Uterus (tissue), 3 donors: ENCODE measurements at regions not wholly inside any gene's neighbourhood (a gene's known extent, or its start where the extent isn't known, plus 50 kb on each side); places are given as distances from the start of the nearest gene placed in this dataset.

ENCODE experiments used
- DNase-seq, 2 donors: peaks; one replicate each; pipeline ENCODE4 v3.0.0-alpha.2; 2019 to 2020
- H3K27ac ChIP-seq, 2 donors: fragments of 200-600 bp; sonication (generic); 1 replicate in 1 of 2; 2 replicates in 1 of 2; pipeline ENCODE4 v1.5.1; 2016 to 2018
- H3K27me3 ChIP-seq, 2 donors: fragments of 200-600 bp; sonication (generic); one replicate each; pipeline ENCODE4 v1.5.1; 2018 to 2019; ENCODE audit warnings: control low read depth in 1 of 2
- H3K36me3 ChIP-seq, 2 donors: fragments of 200-600 bp; sonication (generic); one replicate each; pipeline ENCODE4 v1.5.1; 2019; ENCODE audit warnings: control low read depth in 1 of 2
- H3K4me1 ChIP-seq, 2 donors: fragments of 200-600 bp; sonication (generic); one replicate each; pipeline ENCODE4 v1.5.1; 2018 to 2019; ENCODE audit warnings: control low read depth in 1 of 2
- H3K4me3 ChIP-seq, 2 donors: fragments of 200-600 bp; sonication (generic); 1 replicate in 1 of 2; 2 replicates in 1 of 2; pipeline ENCODE4 v1.5.1; 2018 to 2019; ENCODE audit warnings: mild to moderate bottlenecking in 1 of 2
- H3K9me3 ChIP-seq, 2 donors: fragments of 200-600 bp; sonication (generic); one replicate each; pipeline ENCODE4 v1.5.1; 2019; ENCODE audit warnings: control low read depth in 1 of 2
- POLR2A ChIP-seq, 2 donors: fragments of 450-650 bp; IDR thresholded peaks; one replicate each; pipeline ENCODE4 v1.6.1; 2016; ENCODE audit warnings: antibody characterized with exemption in 2 of 2, mild to moderate bottlenecking in 1 of 2, moderate library complexity in 1 of 2
- intact Hi-C: fragments of 100-400 bp; cut with DNase I; formaldehyde crosslinking; loops from one replicate; pipeline ENCODE4 v1.15.1; 2023; ENCODE audit warnings: low total_unique reads
- TF ChIP-seq, protein P1 (sequence below), 4 experiments: fragments of 200-600 bp in 2 of 4; fragments of 450-650 bp in 2 of 4; sonication (generic) in 2 of 4; IDR thresholded peaks; one replicate each; pipeline ENCODE4 v1.5.1; 2016 to 2019; ENCODE audit warnings: antibody characterized with exemption in 4 of 4, mild to moderate bottlenecking in 2 of 4, moderate library complexity in 1 of 4
- donor health status: DM: yes; HTN: yes; CAD: no.

DNA sequence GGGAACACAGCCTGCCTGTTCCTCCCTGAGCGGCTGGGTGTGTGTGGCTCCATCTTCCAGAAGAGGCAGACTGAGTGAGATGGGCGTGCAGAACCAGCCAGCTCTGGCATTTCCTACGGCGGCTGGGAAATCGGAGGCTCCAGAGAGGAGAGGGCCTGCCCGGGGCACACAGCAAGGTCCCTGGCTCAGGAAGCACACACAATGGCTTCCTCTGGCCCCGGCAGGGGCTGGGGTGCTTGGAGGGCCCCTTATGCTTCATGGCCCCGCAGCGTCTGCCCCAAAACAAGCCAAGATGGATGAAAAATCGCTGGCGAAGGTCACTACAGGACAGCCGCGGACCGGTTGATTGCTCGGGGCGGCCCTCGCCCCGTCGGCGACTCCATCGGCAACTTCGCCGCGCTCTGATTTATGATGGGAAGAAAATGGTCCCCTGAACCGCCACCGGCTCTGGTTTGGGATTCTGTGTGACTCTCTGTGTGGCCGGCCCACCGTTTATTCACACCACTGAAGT lies 191.5 kb upstream of the C14orf180 start:
- H3K36me3 ChIP-seq, result no peaks in the 10 kb centered on the region
- TF ChIP-seq POLR2A (IDR thresholded peaks at IDR 0.05), result no peak
- TF ChIP-seq, protein P1, sequence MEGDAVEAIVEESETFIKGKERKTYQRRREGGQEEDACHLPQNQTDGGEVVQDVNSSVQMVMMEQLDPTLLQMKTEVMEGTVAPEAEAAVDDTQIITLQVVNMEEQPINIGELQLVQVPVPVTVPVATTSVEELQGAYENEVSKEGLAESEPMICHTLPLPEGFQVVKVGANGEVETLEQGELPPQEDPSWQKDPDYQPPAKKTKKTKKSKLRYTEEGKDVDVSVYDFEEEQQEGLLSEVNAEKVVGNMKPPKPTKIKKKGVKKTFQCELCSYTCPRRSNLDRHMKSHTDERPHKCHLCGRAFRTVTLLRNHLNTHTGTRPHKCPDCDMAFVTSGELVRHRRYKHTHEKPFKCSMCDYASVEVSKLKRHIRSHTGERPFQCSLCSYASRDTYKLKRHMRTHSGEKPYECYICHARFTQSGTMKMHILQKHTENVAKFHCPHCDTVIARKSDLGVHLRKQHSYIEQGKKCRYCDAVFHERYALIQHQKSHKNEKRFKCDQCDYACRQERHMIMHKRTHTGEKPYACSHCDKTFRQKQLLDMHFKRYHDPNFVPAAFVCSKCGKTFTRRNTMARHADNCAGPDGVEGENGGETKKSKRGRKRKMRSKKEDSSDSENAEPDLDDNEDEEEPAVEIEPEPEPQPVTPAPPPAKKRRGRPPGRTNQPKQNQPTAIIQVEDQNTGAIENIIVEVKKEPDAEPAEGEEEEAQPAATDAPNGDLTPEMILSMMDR (IDR thresholded peaks at IDR 0.05), result no peak
- H3K9me3 ChIP-seq, result no peaks in the 10 kb centered on the region
- H3K4me3 ChIP-seq, result no peak overlapping the region
- H3K4me1 ChIP-seq, result no peaks in the 10 kb centered on the region
- intact Hi-C loops, result no loop called here
- no peaks in the 10 kb centered on the region for H3K27me3 ChIP-seq
- peak in 1 of 2 donors; percentile 6 for DNase-seq
- no peak overlapping the region for H3K27ac ChIP-seq

DNA sequence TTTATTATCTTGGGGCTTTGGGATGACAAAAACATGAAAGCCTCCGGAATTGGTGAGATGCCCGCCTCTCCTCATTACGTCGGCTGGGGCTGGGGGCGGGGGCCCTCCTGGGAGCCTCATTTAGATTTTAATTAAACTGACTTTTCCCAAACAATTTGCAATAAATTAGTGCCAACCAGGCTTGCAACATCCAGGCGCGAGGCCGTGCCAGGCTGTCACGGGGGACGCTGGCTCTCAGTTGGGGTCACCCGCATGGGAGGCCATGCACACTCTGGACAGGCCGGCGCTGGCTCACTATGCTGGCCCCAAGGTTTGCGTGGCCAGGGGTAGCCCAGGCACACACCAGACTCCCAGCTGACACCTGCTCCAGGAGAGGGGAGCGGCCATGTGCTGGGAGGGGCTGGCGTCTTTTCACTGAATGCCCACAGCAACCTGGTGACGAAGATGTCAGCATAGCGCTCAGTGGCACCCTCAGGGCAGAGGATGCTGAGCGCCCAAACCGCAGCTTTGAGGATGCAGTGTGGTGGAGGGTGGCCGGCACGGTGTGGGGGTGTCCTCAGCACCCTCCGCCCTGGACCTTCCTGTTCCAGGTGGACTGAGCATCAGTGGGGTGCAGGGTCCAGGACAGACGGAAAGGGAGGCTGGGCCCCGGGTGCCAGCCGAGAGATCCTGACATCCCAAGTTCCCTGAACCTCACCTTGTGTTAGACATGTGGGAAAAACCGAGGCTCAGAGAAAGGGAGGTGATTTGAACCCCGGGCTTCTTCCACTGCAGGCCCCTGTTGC lies 190.8 kb upstream of the C14orf180 start:
- H3K9me3 ChIP-seq, result no peaks in the 10 kb centered on the region
- H3K27ac ChIP-seq, result no peak overlapping the region
- TF ChIP-seq POLR2A (IDR thresholded peaks at IDR 0.05), result no peak
- H3K27me3 ChIP-seq, result no peaks in the 10 kb centered on the region
- no peaks in the 10 kb centered on the region for H3K4me1 ChIP-seq
- H3K36me3 ChIP-seq, result no peaks in the 10 kb centered on the region
- no peak overlapping the region for H3K4me3 ChIP-seq
- intact Hi-C loops, result no loop called here
- no peak for DNase-seq

DNA sequence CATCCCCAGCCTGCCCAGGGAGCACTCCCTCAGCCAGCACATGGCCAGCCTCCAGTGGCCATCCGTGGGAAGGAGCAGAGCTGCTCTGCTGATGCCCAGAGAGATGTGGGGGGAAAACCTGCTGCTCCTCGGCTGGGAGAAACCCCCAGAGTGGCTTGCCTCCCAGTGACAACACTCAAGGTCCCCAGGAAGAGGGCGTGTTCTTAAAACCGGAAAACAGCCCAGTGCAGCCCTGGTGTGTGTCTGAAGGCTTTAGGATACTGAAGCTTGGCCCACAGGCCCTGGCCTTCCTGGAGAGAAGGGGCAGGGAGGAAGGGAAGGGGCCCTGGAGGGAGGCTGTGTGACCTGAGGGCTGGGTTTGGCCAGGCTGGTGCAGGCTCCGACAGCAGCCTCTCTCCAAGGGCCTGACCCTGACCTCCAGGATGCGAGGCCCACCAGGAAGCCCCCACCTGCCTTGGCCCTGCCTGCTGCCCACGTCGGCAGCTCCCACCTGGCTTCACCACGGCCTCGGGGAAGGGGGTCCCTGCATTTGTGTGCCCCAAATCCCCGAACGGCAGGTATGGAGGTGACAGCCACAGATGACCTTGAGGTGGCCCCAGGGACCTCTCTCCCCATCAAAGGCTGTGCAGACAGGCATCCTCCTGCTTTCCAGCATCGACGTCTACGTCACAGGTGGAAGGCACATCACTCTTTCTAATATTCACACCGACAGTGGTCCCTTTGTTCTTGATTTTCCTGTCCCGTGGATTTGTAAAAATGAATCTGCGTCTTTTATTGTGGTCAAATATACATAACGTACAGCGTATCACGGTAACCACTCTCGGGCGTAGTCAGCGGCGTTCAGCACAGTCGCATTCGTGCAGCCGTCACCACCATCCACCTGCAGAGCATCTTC lies 190.0 kb upstream of the C14orf180 start:
- no peaks in the 10 kb centered on the region for H3K4me1 ChIP-seq
- no peak overlapping the region for H3K4me3 ChIP-seq
- intact Hi-C loops, result no loop called here
- no peak overlapping the region for H3K27ac ChIP-seq
- no peak for TF ChIP-seq POLR2A (IDR thresholded peaks at IDR 0.05)
- TF ChIP-seq, protein P1 (IDR thresholded peaks at IDR 0.05), result no peak
- H3K9me3 ChIP-seq, result no peaks in the 10 kb centered on the region
- no peaks in the 10 kb centered on the region for H3K27me3 ChIP-seq
- DNase-seq, result peak in 1 of 2 donors; percentile 4
- H3K36me3 ChIP-seq, result no peaks in the 10 kb centered on the region

DNA sequence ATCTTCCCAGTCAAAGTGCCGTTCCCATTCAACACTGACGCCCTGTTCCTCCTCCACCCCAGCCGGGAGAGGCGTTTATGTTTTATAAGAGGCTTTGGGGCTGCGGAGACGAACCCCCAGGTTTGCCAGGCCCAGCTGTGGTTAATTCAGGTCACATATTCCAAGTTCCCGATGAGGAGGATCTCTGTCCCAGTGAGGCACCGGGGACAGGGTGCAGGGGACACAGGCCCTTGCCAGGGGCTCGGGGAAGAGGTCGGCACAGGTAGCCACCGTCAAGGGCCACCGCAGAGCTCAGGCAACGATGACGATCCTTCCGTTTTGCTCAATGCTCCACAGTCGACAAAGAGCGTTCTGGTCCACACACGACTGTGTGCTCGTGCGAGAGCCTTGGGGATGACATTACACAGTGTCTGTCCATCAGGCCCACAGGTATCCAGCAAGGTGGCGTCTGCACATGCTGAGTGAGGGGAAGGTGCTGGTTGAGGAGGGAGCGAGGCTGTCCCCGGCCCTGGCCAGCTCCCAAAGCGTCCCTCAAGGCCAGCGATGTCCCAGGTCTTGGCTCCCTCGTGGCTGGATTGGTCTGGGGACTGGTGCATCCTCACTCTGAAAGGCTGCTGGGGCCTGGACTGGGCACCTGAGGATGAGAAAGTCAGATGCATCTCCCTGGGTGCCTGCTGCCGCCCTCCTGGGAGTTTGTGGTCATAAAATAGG lies 189.2 kb upstream of the C14orf180 start:
- H3K27ac ChIP-seq, result no peak overlapping the region
- H3K36me3 ChIP-seq, result no peaks in the 10 kb centered on the region
- intact Hi-C loops, result no loop called here
- no peak overlapping the region for H3K4me3 ChIP-seq
- no peaks in the 10 kb centered on the region for H3K9me3 ChIP-seq
- H3K4me1 ChIP-seq, result no peaks in the 10 kb centered on the region
- TF ChIP-seq POLR2A (IDR thresholded peaks at IDR 0.05), result no peak
- TF ChIP-seq, protein P1 (IDR thresholded peaks at IDR 0.05), result no peak
- no peaks in the 10 kb centered on the region for H3K27me3 ChIP-seq
- DNase-seq, result peak in 1 of 2 donors; percentile 6
